Skeletal muscle cell (primary cell): ENCODE measurements at regions not wholly inside any gene's neighbourhood (a gene's known extent, or its start where the extent isn't known, plus 50 kb on each side); places are given as distances from the start of the nearest gene placed in this dataset.

ENCODE experiments used
- DNase-seq: peaks from one replicate; pipeline ENCODE4 v3.0.0-alpha.2; 2010; ENCODE audit warnings: low read depth
- H3K4me3 ChIP-seq: 2 replicates; pipeline ENCODE4 v1.5.1; 2011; ENCODE audit warnings: low read depth, mild to moderate bottlenecking, control low read depth, low read length, moderate library complexity

- no peak for DNase-seq
- H3K4me3 ChIP-seq: no peak overlapping the region
These were observed 156.5 kb upstream of the MANEA start for GRCh38 chr6:95420792-95421191.

DNA sequence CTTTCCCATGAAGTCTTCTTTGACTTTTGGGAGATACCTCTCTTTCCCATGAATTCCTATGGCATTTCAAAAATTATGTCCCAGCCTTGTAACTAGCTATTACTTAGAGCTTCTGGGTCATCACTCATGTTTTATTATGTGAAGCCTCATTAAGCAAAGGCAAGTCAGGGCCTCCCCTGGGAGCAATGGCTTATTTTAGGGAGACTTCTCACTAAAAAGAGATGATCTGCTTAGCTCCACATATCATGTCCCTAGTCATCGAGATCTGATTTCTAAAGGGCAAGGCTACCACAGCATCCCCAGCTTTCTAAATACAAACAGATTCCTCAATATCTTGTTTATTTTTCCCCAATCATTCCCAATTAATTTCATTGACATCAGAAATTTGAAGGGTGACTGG lies 154.0 kb upstream of the MANEA start:
- H3K4me3 ChIP-seq: no peak overlapping the region
- DNase-seq: no peak

- no peak for DNase-seq
These were observed 145.6 kb upstream of the MANEA start for GRCh38 chr6:95431637-95432228.

GRCh38 chr6:95439741-95440140 lies 137.6 kb upstream of the MANEA start:
- no peak for DNase-seq
- H3K4me3 ChIP-seq: no peak overlapping the region

More at GRCh38 chr6:95431637-95432228, 145.6 kb upstream of the MANEA start:
- H3K4me3 ChIP-seq: no peak overlapping the region

DNA sequence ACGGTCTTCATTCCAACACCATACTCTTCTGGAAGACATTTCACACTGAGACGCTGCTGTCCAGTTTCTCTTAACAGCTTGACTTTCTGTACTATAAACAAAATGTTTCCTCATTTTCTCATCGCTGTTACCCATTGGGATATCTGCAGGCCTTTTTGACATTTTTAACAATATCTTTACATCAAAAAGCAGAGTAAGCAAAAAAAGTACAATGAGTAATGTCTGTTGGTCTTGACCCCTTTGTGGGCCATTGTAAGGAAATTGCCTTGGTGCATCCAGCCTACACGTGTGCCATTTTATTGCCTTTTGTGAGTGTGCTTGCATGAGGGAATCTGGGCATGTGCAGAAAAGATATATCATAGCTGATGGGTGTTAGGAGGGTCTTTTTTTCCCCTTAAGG lies 129.1 kb upstream of the MANEA start:
- no peak for DNase-seq
- H3K4me3 ChIP-seq: no peak overlapping the region

- no peak overlapping the region for H3K4me3 ChIP-seq
- DNase-seq: no peak
These were observed 107.8 kb upstream of the MANEA start for GRCh38 chr6:95469511-95469910.

GRCh38 chr6:95478941-95479340 lies 98.4 kb upstream of the MANEA start:
- H3K4me3 ChIP-seq: no peak overlapping the region
- no peak for DNase-seq

GRCh38 chr6:95487817-95488216 lies 89.5 kb upstream of the MANEA start:
- H3K4me3 ChIP-seq: no peak overlapping the region
- DNase-seq: no peak

DNA sequence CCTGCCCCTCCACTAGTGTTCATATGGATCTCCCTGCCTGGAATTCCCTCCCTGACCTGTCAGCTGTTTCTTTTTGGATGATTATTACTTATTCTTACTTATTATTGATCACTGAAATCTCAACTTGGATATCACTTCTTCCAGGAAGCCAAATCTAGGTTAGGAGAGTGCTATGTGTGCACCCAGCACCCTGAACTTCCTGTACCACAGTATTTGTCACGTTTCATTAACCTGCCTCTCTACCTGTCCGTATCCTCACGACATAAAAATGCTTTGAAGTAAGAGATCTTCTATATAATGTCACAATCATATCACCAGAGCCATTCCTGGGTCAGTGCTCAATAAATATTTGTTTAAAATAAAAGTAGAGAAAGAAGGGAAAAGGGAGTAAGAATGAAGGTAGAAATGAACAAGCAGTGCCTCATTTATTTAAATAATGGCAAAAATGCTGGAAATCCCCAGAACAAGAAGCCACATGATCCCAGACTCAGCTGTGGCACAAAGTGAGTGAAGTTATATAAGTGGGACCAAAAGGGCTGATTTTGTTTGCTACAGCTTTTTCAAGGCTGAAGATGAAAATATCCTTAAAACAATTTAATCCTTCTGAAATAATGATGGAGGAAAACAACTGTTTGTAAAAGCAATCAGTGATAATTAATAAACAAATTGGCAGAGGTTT lies 88.0 kb upstream of the MANEA start:
- no peak overlapping the region for H3K4me3 ChIP-seq
- DNase-seq: no peak

DNA sequence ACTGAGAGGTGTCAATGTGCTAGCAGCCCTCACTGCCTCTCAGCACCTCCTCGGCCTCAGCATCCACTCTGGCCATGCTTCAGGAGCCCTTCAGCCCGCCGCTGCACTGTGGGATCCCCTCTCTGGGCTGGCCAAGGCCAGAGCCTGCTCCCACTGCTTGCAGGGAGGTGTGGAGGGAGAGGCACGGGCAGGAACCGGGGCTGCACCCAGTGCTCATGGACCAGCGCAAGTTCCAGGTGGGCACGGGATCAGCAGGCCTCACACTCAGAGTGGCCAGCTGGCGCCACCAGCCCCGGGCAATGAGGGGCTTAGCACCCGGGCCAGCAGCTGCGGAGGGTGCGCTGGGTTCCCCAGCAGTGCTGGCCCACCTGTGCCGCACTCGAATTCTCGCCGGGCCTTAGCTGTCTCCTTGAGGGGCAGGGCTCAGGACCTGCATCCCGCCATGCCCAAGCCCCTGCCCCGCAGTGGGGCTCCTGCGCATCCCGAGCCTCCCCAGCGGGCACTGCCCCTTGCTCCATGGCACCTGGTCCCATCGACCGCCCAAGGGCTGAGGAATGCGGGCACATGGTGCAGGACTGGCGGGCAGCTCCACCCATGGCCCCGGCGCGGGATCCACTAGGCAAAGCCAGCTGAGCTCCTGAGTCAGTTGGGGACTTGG lies 80.4 kb upstream of the MANEA start:
- DNase-seq: no peak

GRCh38 chr6:95501032-95501904 lies 76.1 kb upstream of the MANEA start:
- no peak overlapping the region for H3K4me3 ChIP-seq
- DNase-seq: no peak

More for the DNA sequence above, 80.4 kb upstream of the MANEA start:
- H3K4me3 ChIP-seq: no peak overlapping the region

- H3K4me3 ChIP-seq: no peak overlapping the region
- DNase-seq: no peak
These were observed 73.8 kb upstream of the MANEA start for GRCh38 chr6:95503568-95503967.

- no peak overlapping the region for H3K4me3 ChIP-seq
- no peak for DNase-seq
These were observed 65.9 kb upstream of the MANEA start for GRCh38 chr6:95511404-95511803.

DNA sequence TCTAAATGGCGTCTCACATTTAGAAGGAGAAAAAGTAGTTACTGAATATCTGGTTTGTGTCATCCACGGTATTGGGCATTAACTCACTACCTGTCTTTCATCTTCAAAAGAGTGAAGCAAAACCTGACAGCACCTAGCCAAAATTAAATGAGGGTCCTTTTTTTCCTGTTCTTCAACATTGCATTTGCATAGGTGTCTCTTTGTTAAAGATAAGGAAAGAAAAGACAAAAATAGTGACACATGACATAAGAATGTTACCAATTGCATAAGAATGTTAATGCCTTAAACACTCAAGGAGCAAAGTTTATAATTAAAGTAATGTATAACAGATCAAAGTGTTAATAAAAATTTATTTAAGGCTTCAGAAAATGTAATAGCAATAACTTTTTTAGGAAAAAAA lies 61.4 kb upstream of the MANEA start:
- DNase-seq: no peak
- H3K4me3 ChIP-seq: no peak overlapping the region

- H3K4me3 ChIP-seq: no peak overlapping the region
- no peak for DNase-seq
These were observed 60.3 kb upstream of the MANEA start for GRCh38 chr6:95517004-95517403.

DNA sequence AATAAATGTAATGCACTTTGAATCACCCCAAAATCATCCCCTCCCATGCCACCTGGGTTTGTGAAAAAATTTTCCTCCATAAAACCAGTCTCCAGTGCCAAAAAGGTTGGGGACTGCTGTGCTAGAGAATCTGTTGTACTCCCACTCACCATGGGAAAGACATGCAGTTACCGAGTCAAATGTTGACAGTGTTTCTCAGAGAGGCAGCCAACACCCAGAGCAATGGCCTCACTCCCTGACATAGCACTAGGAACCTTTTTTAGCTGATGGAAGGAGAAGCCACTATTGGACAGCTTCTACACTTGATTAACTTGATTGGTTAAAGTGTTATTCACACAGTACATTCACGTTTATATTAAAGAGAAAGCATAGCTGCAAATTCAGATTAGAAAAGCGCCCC lies 59.8 kb upstream of the MANEA start:
- no peak overlapping the region for H3K4me3 ChIP-seq
- DNase-seq: no peak

DNA sequence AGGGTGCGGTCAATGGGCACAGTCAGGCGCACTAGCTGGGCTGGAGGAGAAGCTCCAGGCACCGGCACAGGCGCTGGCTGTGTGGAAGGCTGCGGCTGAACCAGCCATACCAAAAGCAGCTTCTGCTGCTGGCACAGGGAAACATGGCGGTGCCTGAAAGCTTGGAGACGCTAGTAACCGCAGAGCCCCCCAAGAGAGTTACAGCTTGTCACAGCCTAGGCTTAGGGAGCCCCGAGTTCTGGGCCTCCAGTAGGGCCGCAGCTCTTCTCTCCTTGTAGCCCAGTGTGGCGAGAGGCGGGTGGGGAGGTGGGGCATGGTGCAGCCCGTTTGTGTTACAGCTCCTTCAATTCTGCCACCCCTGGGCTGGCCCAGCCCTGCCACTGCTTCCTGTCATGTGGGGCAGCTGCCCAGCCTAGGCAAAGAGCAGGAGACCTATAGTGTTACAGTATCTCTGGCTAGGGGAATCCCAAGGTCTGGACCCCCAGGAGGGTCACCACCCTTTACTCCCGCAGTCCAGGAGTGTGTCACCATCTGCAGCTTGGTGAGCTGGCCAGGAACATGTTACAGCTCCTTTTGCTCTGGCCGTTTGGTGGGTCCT lies 58.6 kb upstream of the MANEA start:
- H3K4me3 ChIP-seq: no peak overlapping the region
- no peak for DNase-seq

- no peak for DNase-seq
- H3K4me3 ChIP-seq: no peak overlapping the region
These were observed 57.9 kb upstream of the MANEA start for GRCh38 chr6:95519228-95520037.

GRCh38 chr6:95521181-95521580 lies 56.2 kb upstream of the MANEA start:
- no peak overlapping the region for H3K4me3 ChIP-seq
- no peak for DNase-seq
